HFF-Myc (cell line): ENCODE measurements at regions not wholly inside any gene's neighbourhood (a gene's known extent, or its start where the extent isn't known, plus 50 kb on each side); places are given as distances from the start of the nearest gene placed in this dataset.

Experiments used
- DNase-seq: peaks from one replicate; pipeline ENCODE4 v3.0.0-alpha.2; 2011; ENCODE audit warnings: low read depth; ENCODE audit errors: extremely low read depth
- H3K4me3 ChIP-seq: replicated peaks from 2 replicates; pipeline ENCODE4 v1.5.1; 2011; ENCODE audit warnings: low read depth, mild to moderate bottlenecking, control low read depth, low read length
- CTCF ChIP-seq: IDR thresholded peaks from 2 replicates; pipeline ENCODE4 v1.5.1; 2012; ENCODE audit warnings: mild to moderate bottlenecking, low read depth, low read length, control low read depth; ENCODE audit errors: missing control alignments

DNA sequence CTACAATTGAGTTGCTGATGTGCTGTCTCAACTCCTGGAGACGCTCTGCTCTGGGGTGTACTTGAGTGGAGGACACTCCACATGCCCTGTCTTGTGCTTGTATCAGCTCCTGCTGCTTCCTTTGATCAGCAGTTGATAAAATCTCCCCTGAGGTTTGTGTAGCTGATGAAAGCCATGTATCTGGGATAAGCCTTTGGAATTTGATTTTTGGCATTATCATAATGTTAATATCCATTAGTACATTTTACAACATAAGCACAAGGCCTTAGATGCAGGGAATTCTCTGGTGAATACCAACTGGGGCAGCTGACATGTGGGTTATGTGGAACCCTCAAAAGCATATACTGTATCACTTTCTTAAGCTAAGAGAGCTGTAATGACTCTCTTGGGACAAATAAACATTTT lies 222.7 kb upstream of the ITGA4 start:
- DNase-seq, result no peak

GRCh38 chr2:181235011-181235410 lies 222.2 kb upstream of the ITGA4 start:
- no peak overlapping the region for H3K4me3 ChIP-seq
- no peak for DNase-seq
- no peak for TF ChIP-seq CTCF

More for the DNA sequence above, 222.7 kb upstream of the ITGA4 start:
- H3K4me3 ChIP-seq, result no peak overlapping the region
- no peak for TF ChIP-seq CTCF

GRCh38 chr2:181235683-181236459 lies 221.3 kb upstream of the ITGA4 start:
- DNase-seq, result no peak

DNA sequence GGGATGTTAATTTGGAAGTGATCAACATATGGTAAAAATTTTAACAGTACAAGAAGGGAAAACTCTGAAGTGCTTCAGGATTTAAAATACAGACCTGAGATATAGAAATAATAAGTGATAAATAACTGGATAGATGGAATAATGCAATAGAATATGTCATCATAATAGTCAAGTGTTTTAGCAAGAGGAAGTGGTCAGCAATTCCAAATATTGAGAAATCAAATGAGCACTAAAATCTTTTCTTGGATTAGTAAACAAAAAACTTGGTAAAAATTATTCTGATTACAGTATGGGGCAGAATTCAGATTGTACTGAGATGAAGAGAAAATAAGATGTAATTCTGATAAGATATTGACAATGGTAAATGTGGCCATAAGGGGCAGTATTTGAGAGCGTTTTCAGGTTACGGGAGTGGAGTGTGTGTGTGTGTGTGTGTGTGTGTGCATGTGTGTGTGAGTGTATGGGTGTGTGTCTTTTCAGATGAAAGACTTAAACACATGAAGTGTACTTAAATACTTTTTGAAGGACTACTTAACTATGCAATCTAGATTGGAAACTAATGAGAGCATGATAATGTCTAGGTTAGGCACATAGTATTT lies 217.9 kb upstream of the ITGA4 start:
- no peak for TF ChIP-seq CTCF
- no peak for DNase-seq

More at GRCh38 chr2:181235683-181236459, 221.3 kb upstream of the ITGA4 start:
- TF ChIP-seq CTCF, result no peak
- H3K4me3 ChIP-seq, result no peak overlapping the region

DNA sequence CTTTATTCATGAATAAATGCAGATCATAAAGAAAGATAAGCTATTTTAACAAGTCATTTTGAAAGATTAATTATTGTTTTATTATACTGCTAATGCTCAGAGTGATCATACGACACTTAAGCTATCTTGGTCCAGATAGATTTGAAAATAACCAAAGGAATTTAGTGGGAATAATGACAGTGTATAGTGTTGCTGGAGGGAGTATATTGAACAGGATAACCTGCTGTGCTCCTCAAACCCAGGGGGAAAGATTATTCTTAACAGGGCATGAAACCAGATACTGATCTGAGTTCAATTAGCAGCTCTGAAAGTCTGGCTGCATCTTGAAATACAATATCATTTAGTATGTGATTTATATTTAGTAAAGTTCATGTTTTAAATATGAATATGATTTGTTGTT lies 216.3 kb upstream of the ITGA4 start:
- TF ChIP-seq CTCF, result no peak

More for the DNA sequence above, 217.9 kb upstream of the ITGA4 start:
- no peak overlapping the region for H3K4me3 ChIP-seq

GRCh38 chr2:181241366-181241765 lies 215.8 kb upstream of the ITGA4 start:
- no peak for TF ChIP-seq CTCF

More for the DNA sequence above, 216.3 kb upstream of the ITGA4 start:
- DNase-seq, result no peak
- H3K4me3 ChIP-seq, result no peak overlapping the region

More at GRCh38 chr2:181241366-181241765, 215.8 kb upstream of the ITGA4 start:
- no peak for DNase-seq
- H3K4me3 ChIP-seq, result no peak overlapping the region
